ENCODE measurements at regions not wholly inside any gene's neighbourhood (a gene's known extent, or its start where the extent isn't known, plus 50 kb on each side); places are given as distances from the start of the nearest gene placed in this dataset.

- H3K4me3 ChIP-seq (ENCODE audit: low read depth, low read length): no peak overlapping the region
- no peak for TF ChIP-seq CTCF (IDR thresholded peaks at IDR 0.05; ENCODE audit: low read depth, low read length, missing control alignments)
- DNase-seq (ENCODE audit: low read depth): no peak
Measured at GRCh38 chr18:46204143-46204542, 100.0 kb downstream of the HAUS1 start.

GRCh38 chr18:46207985-46208384 is 103.8 kb downstream of the HAUS1 start:
- no peak for TF ChIP-seq CTCF (IDR thresholded peaks at IDR 0.05; ENCODE audit: low read depth, low read length, missing control alignments)
- H3K4me3 ChIP-seq (ENCODE audit: low read depth, low read length): no peak overlapping the region
- no peak for DNase-seq (ENCODE audit: low read depth)

GRCh38 chr18:46209161-46209560 is 105.0 kb downstream of the HAUS1 start:
- H3K4me3 ChIP-seq (ENCODE audit: low read depth, low read length): no peak overlapping the region
- no peak for DNase-seq (ENCODE audit: low read depth)
- TF ChIP-seq CTCF (IDR thresholded peaks at IDR 0.05; ENCODE audit: low read depth, low read length, missing control alignments): no peak

- H3K4me3 ChIP-seq (ENCODE audit: low read depth, low read length): no peak overlapping the region
- no peak for TF ChIP-seq CTCF (IDR thresholded peaks at IDR 0.05; ENCODE audit: low read depth, low read length, missing control alignments)
- no peak for DNase-seq (ENCODE audit: low read depth)
Measured at GRCh38 chr18:46211816-46212215, 107.6 kb downstream of the HAUS1 start.

- no peak for DNase-seq (ENCODE audit: low read depth)
- TF ChIP-seq CTCF (IDR thresholded peaks at IDR 0.05; ENCODE audit: low read depth, low read length, missing control alignments): no peak
- H3K4me3 ChIP-seq (ENCODE audit: low read depth, low read length): no peak overlapping the region
Measured at GRCh38 chr18:46212398-46212797, 108.2 kb downstream of the HAUS1 start.

GRCh38 chr18:46213295-46213694 is 109.1 kb downstream of the HAUS1 start:
- no peak overlapping the region for H3K4me3 ChIP-seq (ENCODE audit: low read depth, low read length)
- TF ChIP-seq CTCF (IDR thresholded peaks at IDR 0.05; ENCODE audit: low read depth, low read length, missing control alignments): peak; percentile 35
- no peak for DNase-seq (ENCODE audit: low read depth)

GRCh38 chr18:46214435-46214834 is 110.2 kb downstream of the HAUS1 start:
- TF ChIP-seq CTCF (IDR thresholded peaks at IDR 0.05; ENCODE audit: low read depth, low read length, missing control alignments): no peak
- DNase-seq (ENCODE audit: low read depth): no peak
- H3K4me3 ChIP-seq (ENCODE audit: low read depth, low read length): no peak overlapping the region

Data from GM12864 (cell line).